ENCODE measurements at regions not wholly inside any gene's neighbourhood (a gene's known extent, or its start where the extent isn't known, plus 50 kb on each side); places are given as distances from the start of the nearest gene placed in this dataset.

DNA sequence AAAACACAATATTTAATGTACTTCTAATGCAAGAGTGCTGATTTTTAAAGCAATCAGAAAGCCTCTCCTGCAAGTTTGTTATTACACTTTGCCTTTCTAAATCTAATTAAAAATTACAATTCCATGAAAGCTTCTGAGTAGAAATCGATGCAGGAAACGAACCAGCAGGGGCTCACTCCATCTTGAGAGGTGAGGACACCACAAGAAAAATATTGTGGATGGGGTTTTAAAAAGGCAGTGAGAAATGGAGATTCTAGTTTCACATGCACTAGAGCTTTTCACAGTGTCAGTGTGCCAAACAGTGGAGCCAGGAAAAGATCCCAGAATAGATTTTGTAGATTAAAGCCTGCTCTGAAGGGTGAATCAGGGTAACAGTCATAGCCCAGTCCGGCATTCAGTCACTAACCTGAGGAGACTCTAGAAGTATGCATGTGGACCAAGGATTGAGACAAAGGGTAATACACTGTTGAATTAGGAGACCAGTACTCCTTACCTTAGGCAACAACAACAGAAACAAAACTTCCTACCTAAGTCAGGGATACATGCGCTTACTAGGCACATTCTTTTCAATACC is 362.3 kb downstream of the NAF1 start:
- H4K20me1 ChIP-seq (ENCODE audit: control insufficient read depth, extremely low read depth, insufficient read depth, low read length) = no peaks in the 10 kb centered on the region
- H3K27me3 ChIP-seq (ENCODE audit: control insufficient read depth, insufficient read depth, low read length) = no peaks in the 10 kb centered on the region
- H3K9ac ChIP-seq (ENCODE audit: insufficient read depth, low read length) = no peak overlapping the region
- TF ChIP-seq EZH2 (IDR thresholded peaks at IDR 0.05; ENCODE audit: low read length, missing control alignments) = no peak
- TF ChIP-seq, protein P1, sequence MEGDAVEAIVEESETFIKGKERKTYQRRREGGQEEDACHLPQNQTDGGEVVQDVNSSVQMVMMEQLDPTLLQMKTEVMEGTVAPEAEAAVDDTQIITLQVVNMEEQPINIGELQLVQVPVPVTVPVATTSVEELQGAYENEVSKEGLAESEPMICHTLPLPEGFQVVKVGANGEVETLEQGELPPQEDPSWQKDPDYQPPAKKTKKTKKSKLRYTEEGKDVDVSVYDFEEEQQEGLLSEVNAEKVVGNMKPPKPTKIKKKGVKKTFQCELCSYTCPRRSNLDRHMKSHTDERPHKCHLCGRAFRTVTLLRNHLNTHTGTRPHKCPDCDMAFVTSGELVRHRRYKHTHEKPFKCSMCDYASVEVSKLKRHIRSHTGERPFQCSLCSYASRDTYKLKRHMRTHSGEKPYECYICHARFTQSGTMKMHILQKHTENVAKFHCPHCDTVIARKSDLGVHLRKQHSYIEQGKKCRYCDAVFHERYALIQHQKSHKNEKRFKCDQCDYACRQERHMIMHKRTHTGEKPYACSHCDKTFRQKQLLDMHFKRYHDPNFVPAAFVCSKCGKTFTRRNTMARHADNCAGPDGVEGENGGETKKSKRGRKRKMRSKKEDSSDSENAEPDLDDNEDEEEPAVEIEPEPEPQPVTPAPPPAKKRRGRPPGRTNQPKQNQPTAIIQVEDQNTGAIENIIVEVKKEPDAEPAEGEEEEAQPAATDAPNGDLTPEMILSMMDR (conservative IDR thresholded peaks at IDR 0.05 in 1 of 2, IDR thresholded peaks at IDR 0.05 in 1 of 2; ENCODE audit: low read depth in 1 of 2, low read length in 2 of 2) = no peak
- no peaks in the 10 kb centered on the region for H3K36me3 ChIP-seq (ENCODE audit: control insufficient read depth, insufficient read depth, low read length)
- no peaks in the 10 kb centered on the region for H3K4me1 ChIP-seq (ENCODE audit: control insufficient read depth, extremely low read depth, insufficient read depth, low read length)
- no peaks in the 10 kb centered on the region for H3K9me3 ChIP-seq (ENCODE audit: control insufficient read depth, insufficient read depth, low read depth, low read length)
- H3K4me2 ChIP-seq (ENCODE audit: extremely low read depth, insufficient read depth, low read length) = no peak overlapping the region
- no peaks in the 10 kb centered on the region for H3K79me2 ChIP-seq (ENCODE audit: control insufficient read depth, insufficient read depth, low read length)
- H3K27ac ChIP-seq (ENCODE audit: insufficient read depth, low read length) = no peak overlapping the region
- no peak overlapping the region for H3K4me3 ChIP-seq (replicated peaks in 1 of 4; ENCODE audit: control extremely low read depth in 1 of 4, insufficient read depth in 1 of 4, low read depth in 3 of 4, low read length in 4 of 4)
- DNase-seq (ENCODE audit: low read depth in 2 of 2) = peak in 1 of 2 donors; percentile 1
- H2AFZ ChIP-seq (ENCODE audit: low read length) = no peak overlapping the region

DNA sequence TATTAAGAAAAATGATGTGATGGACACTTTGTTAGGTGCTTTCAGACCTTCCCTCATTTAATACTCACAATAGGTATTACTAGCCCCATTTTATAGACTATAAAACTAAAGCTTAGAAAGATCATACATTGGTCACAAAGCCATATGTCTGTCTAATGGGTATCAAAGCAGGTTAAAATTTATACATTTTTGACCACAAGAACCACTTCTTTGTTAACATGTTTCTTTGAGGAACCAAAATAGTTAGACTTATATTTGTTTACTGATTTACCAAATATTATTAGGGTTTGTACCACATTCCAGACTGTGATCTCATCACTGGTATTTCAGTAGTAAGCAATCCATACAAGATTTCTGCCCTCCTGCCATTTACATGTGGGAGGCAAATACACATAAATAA is 363.3 kb downstream of the NAF1 start:
- no peak for DNase-seq (ENCODE audit: low read depth in 2 of 2)

DNA sequence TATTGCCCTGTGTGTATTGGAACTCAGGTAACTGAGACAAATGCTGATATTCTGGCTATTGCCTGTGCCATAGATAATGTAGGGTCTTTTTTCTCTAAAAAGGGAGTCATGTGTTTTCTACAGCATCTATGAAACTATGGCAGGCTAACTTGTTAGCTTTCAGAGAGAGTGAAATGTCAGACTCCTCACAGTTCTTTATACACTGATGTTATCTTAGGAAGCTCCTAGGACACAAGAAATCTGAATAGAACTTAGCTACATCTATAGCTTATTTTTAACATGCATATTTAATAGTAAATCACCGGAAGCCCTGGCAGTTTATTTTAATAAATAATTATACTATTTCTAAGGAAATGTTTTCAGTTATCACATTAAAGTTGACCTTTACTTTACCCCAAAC is 369.6 kb downstream of the NAF1 start:
- Histone ChIP-seq H3K36me3 (ENCODE audit: control insufficient read depth, insufficient read depth, low read length) (no peaks in the 10 kb centered on the region), H3K4me3 (replicated peaks in 1 of 4; ENCODE audit: control extremely low read depth in 1 of 4, insufficient read depth in 1 of 4, low read depth in 3 of 4, low read length in 4 of 4) (no peak overlapping the region), H3K79me2 (ENCODE audit: control insufficient read depth, insufficient read depth, low read length) (no peaks in the 10 kb centered on the region), H3K9ac (ENCODE audit: insufficient read depth, low read length) (no peak overlapping the region), H3K27ac (ENCODE audit: insufficient read depth, low read length) (no peak overlapping the region), H3K4me1 (ENCODE audit: control insufficient read depth, extremely low read depth, insufficient read depth, low read length) (no peaks in the 10 kb centered on the region), H3K4me2 (ENCODE audit: extremely low read depth, insufficient read depth, low read length) (no peak overlapping the region), H3K27me3 (ENCODE audit: control insufficient read depth, insufficient read depth, low read length) (no peaks in the 10 kb centered on the region), H2AFZ (ENCODE audit: low read length) (no peak overlapping the region), H4K20me1 (ENCODE audit: control insufficient read depth, extremely low read depth, insufficient read depth, low read length) (no peaks in the 10 kb centered on the region), H3K9me3 (ENCODE audit: control insufficient read depth, insufficient read depth, low read depth, low read length) (no peaks in the 10 kb centered on the region)
- TF ChIP-seq, protein P1 (conservative IDR thresholded peaks at IDR 0.05 in 1 of 2, IDR thresholded peaks at IDR 0.05 in 1 of 2; ENCODE audit: low read depth in 1 of 2, low read length in 2 of 2) = no peak
- no peak for TF ChIP-seq EZH2 (IDR thresholded peaks at IDR 0.05; ENCODE audit: low read length, missing control alignments)
- no peak for DNase-seq (ENCODE audit: low read depth in 2 of 2)

More for the DNA sequence above, 363.3 kb downstream of the NAF1 start:
- Histone ChIP-seq H4K20me1 (ENCODE audit: control insufficient read depth, extremely low read depth, insufficient read depth, low read length) (no peaks in the 10 kb centered on the region), H3K79me2 (ENCODE audit: control insufficient read depth, insufficient read depth, low read length) (no peaks in the 10 kb centered on the region), H3K27ac (ENCODE audit: insufficient read depth, low read length) (no peak overlapping the region), H3K4me3 (replicated peaks in 1 of 4; ENCODE audit: control extremely low read depth in 1 of 4, insufficient read depth in 1 of 4, low read depth in 3 of 4, low read length in 4 of 4) (no peak overlapping the region), H2AFZ (ENCODE audit: low read length) (no peak overlapping the region), H3K4me1 (ENCODE audit: control insufficient read depth, extremely low read depth, insufficient read depth, low read length) (no peaks in the 10 kb centered on the region), H3K9me3 (ENCODE audit: control insufficient read depth, insufficient read depth, low read depth, low read length) (no peaks in the 10 kb centered on the region), H3K4me2 (ENCODE audit: extremely low read depth, insufficient read depth, low read length) (no peak overlapping the region), H3K27me3 (ENCODE audit: control insufficient read depth, insufficient read depth, low read length) (no peaks in the 10 kb centered on the region), H3K36me3 (ENCODE audit: control insufficient read depth, insufficient read depth, low read length) (no peaks in the 10 kb centered on the region), H3K9ac (ENCODE audit: insufficient read depth, low read length) (no peak overlapping the region)
- TF ChIP-seq, protein P1 (conservative IDR thresholded peaks at IDR 0.05 in 1 of 2, IDR thresholded peaks at IDR 0.05 in 1 of 2; ENCODE audit: low read depth in 1 of 2, low read length in 2 of 2) = no peak
- no peak for TF ChIP-seq EZH2 (IDR thresholded peaks at IDR 0.05; ENCODE audit: low read length, missing control alignments)
